DOHH2 (cell line): ENCODE measurements at regions not wholly inside any gene's neighbourhood (a gene's known extent, or its start where the extent isn't known, plus 50 kb on each side); places are given as distances from the start of the nearest gene placed in this dataset.

Experiments used
- H3F3A ChIP-seq: fragments of 200-600 bp; sonication (generic), shearing (Covaris generic); 2 replicates; pipeline ENCODE4 v1.6.0; 2016; ENCODE audit warnings: antibody characterized with exemption, mild to moderate bottlenecking; ENCODE audit not compliant: control insufficient read depth, insufficient read depth
- H3K27ac ChIP-seq: fragments of 200-600 bp; sonication (generic); 2 replicates; pipeline ENCODE4 v1.5.1; 2014; ENCODE audit warnings: low read depth, mild to moderate bottlenecking, low read length, moderate library complexity
- H3K27me3 ChIP-seq: fragments of 200-600 bp; sonication (generic); 2 replicates; pipeline ENCODE4 v1.6.1; 2014; ENCODE audit warnings: mild to moderate bottlenecking, low read length, mixed read lengths; ENCODE audit not compliant: control insufficient read depth
- H3K36me3 ChIP-seq: fragments of 200-600 bp; sonication (generic); 2 replicates; pipeline ENCODE4 v1.6.1; 2014; ENCODE audit warnings: mild to moderate bottlenecking, low read length, moderate library complexity, mixed read lengths; ENCODE audit not compliant: control insufficient read depth
- H3K4me1 ChIP-seq: fragments of 200-600 bp; sonication (generic); 2 replicates; pipeline ENCODE4 v1.6.1; 2014; ENCODE audit warnings: mild to moderate bottlenecking, low read length, mixed read lengths; ENCODE audit not compliant: control insufficient read depth
- H3K4me2 ChIP-seq: fragments of 200-600 bp; sonication (generic); 2 replicates; pipeline ENCODE4 v1.6.0; 2014; ENCODE audit warnings: mild to moderate bottlenecking, low read length, moderate library complexity
- H3K4me3 ChIP-seq: fragments of 200-600 bp; sonication (generic); 2 replicates; pipeline ENCODE4 v1.5.1; 2014; ENCODE audit warnings: mild to moderate bottlenecking, low read length, mixed read lengths
- H3K79me2 ChIP-seq: fragments of 200-600 bp; sonication (generic); 2 replicates; pipeline ENCODE4 v1.6.1; 2014; ENCODE audit warnings: mild to moderate bottlenecking, low read length, mixed read lengths; ENCODE audit not compliant: control insufficient read depth
- H3K9me2 ChIP-seq: fragments of 200-600 bp; sonication (generic); replicated peaks from 2 replicates; pipeline ENCODE4 v1.6.1; 2014; ENCODE audit warnings: mild to moderate bottlenecking, low read length, mixed read lengths; ENCODE audit not compliant: control insufficient read depth
- H3K9me3 ChIP-seq: fragments of 200-600 bp; sonication (generic); 2 replicates; pipeline ENCODE4 v1.6.1; 2014; ENCODE audit warnings: antibody characterized with exemption, low read length, mixed read lengths; ENCODE audit not compliant: control insufficient read depth, insufficient read depth
- H4K20me1 ChIP-seq: fragments of 200-600 bp; sonication (generic); 2 replicates; pipeline ENCODE4 v1.6.0; 2014; ENCODE audit warnings: low read depth, mild to moderate bottlenecking, antibody characterized with exemption, low read length, moderate library complexity; ENCODE audit not compliant: control insufficient read depth, insufficient read depth
- CTCF ChIP-seq: fragments of 200-600 bp; sonication (generic); IDR thresholded peaks from one replicate; pipeline ENCODE4 v1.5.1; 2014; ENCODE audit warnings: antibody characterized with exemption, mild to moderate bottlenecking, low read depth, low read length; ENCODE audit not compliant: poor library complexity, severe bottlenecking
- EZH2phosphoT487 ChIP-seq: fragments of 200-600 bp; sonication (generic); IDR thresholded peaks from 2 replicates; pipeline ENCODE4 v1.6.1; 2017; ENCODE audit warnings: borderline replicate concordance, mild to moderate bottlenecking, antibody characterized with exemption, low read length, moderate library complexity, mixed read lengths

DNA sequence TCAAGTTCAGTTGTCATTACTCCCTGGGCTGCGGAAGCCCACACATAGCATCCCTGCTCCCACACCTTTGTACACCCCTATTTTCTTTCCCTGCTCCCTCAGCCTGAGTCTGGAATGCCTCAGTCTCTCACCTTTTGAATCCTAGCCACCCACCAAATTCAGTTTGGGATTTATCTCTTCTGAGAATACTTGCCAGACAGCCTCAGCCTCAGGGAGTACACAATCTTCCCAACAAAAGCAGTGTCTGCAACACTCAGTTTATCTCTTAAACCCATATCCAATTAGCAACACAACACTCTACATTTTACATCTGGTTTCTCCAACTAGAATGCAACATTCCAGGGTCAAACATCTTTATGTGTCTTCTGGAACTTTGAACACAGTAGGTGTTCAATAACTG lies 190.2 kb downstream of the GPAM start:
- Histone ChIP-seq H3K27ac (no peak overlapping the region), H3F3A (no peaks in the 10 kb centered on the region), H3K27me3 (no peaks in the 10 kb centered on the region; the same call in 1 of the 2 replicates), H3K9me3 (no peaks in the 10 kb centered on the region), H3K9me2 (no peaks in the 10 kb centered on the region), H3K36me3 (no peaks in the 10 kb centered on the region), H4K20me1 (no peaks in the 10 kb centered on the region), H3K4me2 (no peak overlapping the region), H3K4me3 (no peak overlapping the region), H3K79me2 (no peaks in the 10 kb centered on the region), H3K4me1 (no peaks in the 10 kb centered on the region)
- TF ChIP-seq CTCF = no peak
- no peak for TF ChIP-seq EZH2phosphoT487

DNA sequence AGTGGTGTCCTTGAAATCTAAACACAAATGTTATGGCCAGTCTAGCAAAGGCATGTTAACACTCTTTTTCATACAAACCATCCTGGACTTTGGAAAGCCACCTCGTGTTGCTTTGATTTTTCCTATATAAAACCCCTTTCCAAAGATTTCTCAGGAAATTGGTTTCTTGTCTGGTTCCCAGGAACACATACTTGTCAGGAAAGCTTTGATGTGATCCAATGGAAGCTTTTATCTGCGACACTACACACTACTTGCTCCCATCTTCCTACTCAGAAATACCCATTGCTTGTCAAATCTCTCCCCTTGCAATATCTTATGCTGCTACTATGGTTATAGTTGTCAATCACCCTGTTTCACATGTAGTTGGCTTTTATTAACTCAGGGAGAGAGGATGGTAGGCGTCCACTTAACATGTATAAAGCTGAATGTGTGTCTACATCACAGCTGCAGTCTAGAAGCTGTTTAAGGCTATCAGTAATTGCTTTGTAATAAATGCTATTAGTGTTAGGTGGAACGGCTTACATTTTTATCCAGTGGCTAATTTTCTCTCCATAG lies 189.6 kb downstream of the GPAM start:
- H3K27ac ChIP-seq = no peak overlapping the region
- H3K27me3 ChIP-seq = no peaks in the 10 kb centered on the region; the same call in 1 of the 2 replicates

GRCh38 chr10:111996103-111996502 lies 187.5 kb downstream of the GPAM start:
- TF ChIP-seq EZH2phosphoT487 (no peak), CTCF (no peak)
- Histone ChIP-seq H3K9me3 (no peaks in the 10 kb centered on the region), H3K27me3 (no peaks in the 10 kb centered on the region; the same call in 1 of the 2 replicates), H4K20me1 (no peaks in the 10 kb centered on the region), H3K4me2 (no peak overlapping the region), H3F3A (no peaks in the 10 kb centered on the region), H3K36me3 (no peaks in the 10 kb centered on the region), H3K79me2 (no peaks in the 10 kb centered on the region), H3K9me2 (no peaks in the 10 kb centered on the region), H3K4me1 (no peaks in the 10 kb centered on the region), H3K4me3 (no peak overlapping the region), H3K27ac (no peak overlapping the region)

More for the DNA sequence above, 189.6 kb downstream of the GPAM start:
- Histone ChIP-seq H3K4me2 (no peak overlapping the region), H3K79me2 (no peaks in the 10 kb centered on the region), H3K36me3 (no peaks in the 10 kb centered on the region), H4K20me1 (no peaks in the 10 kb centered on the region), H3K9me3 (no peaks in the 10 kb centered on the region), H3K9me2 (no peaks in the 10 kb centered on the region), H3K4me1 (no peaks in the 10 kb centered on the region), H3K4me3 (no peak overlapping the region), H3F3A (no peaks in the 10 kb centered on the region)
- TF ChIP-seq EZH2phosphoT487 (no peak), CTCF (no peak)
